ENCODE measurements at regions not wholly inside any gene's neighbourhood (a gene's known extent, or its start where the extent isn't known, plus 50 kb on each side); places are given as distances from the start of the nearest gene placed in this dataset.

- Histone ChIP-seq H3K4me1 (no peaks in the 10 kb centered on the region), H3K9me3 (replicated peaks) (peaks cover 14% of the 10 kb centered on the region), H3K36me3 (no peaks in the 10 kb centered on the region), H3K27me3 (ENCODE audit: low read depth) (peaks cover 22% of the 10 kb centered on the region), H3K4me3 (no peak overlapping the region), H3K27ac (replicated peaks) (no peak overlapping the region)
- intact Hi-C loops (cut with micrococcal nuclease): no loop called here
- no peak for TF ChIP-seq CTCF (IDR thresholded peaks at IDR 0.05; ENCODE audit: borderline replicate concordance)
- no peak for DNase-seq
Measured at GRCh38 chr2:129661935-129662334, 317.5 kb upstream of the RAB6C start.

GRCh38 chr2:129667577-129667976, 311.9 kb upstream of the RAB6C start:
- no peaks in the 10 kb centered on the region for H3K9me3 ChIP-seq (replicated peaks)
- intact Hi-C loops (cut with micrococcal nuclease): no loop called here

GRCh38 chr2:129672521-129672920, 306.9 kb upstream of the RAB6C start:
- no peaks in the 10 kb centered on the region for H3K36me3 ChIP-seq
- H3K27me3 ChIP-seq (ENCODE audit: low read depth): peaks cover 35% of the 10 kb centered on the region
- DNase-seq: no peak
- intact Hi-C loops (cut with micrococcal nuclease): no loop called here
- H3K4me3 ChIP-seq: no peak overlapping the region
- TF ChIP-seq CTCF (IDR thresholded peaks at IDR 0.05; ENCODE audit: borderline replicate concordance): no peak
- no peaks in the 10 kb centered on the region for H3K9me3 ChIP-seq (replicated peaks)
- H3K27ac ChIP-seq (replicated peaks): no peak overlapping the region
- no peaks in the 10 kb centered on the region for H3K4me1 ChIP-seq

More at GRCh38 chr2:129667577-129667976, 311.9 kb upstream of the RAB6C start:
- Histone ChIP-seq H3K4me1 (no peaks in the 10 kb centered on the region), H3K4me3 (no peak overlapping the region), H3K36me3 (no peaks in the 10 kb centered on the region), H3K27ac (replicated peaks) (no peak overlapping the region), H3K27me3 (ENCODE audit: low read depth) (peaks cover 36% of the 10 kb centered on the region)
- no peak for TF ChIP-seq CTCF (IDR thresholded peaks at IDR 0.05; ENCODE audit: borderline replicate concordance)
- DNase-seq: no peak

GRCh38 chr2:129673234-129673633, 306.2 kb upstream of the RAB6C start:
- Histone ChIP-seq H3K27me3 (ENCODE audit: low read depth) (peaks cover 42% of the 10 kb centered on the region), H3K27ac (replicated peaks) (no peak overlapping the region), H3K9me3 (replicated peaks) (no peaks in the 10 kb centered on the region), H3K36me3 (no peaks in the 10 kb centered on the region), H3K4me1 (no peaks in the 10 kb centered on the region), H3K4me3 (no peak overlapping the region)
- TF ChIP-seq CTCF (IDR thresholded peaks at IDR 0.05; ENCODE audit: borderline replicate concordance): no peak
- DNase-seq: no peak
- intact Hi-C loops (cut with micrococcal nuclease): no loop called here

- no peaks in the 10 kb centered on the region for H3K9me3 ChIP-seq (replicated peaks)
- H3K36me3 ChIP-seq: no peaks in the 10 kb centered on the region
- H3K27ac ChIP-seq (replicated peaks): no peak overlapping the region
- H3K4me3 ChIP-seq: no peak overlapping the region
- peaks cover 43% of the 10 kb centered on the region for H3K27me3 ChIP-seq (ENCODE audit: low read depth)
- no peaks in the 10 kb centered on the region for H3K4me1 ChIP-seq
- DNase-seq: no peak
- intact Hi-C loops (cut with micrococcal nuclease): no loop called here
- TF ChIP-seq CTCF (IDR thresholded peaks at IDR 0.05; ENCODE audit: borderline replicate concordance): no peak
Measured at GRCh38 chr2:129673847-129674711, 305.4 kb upstream of the RAB6C start.

All from left ventricle myocardium inferior (tissue), 1 donor.